ENCODE measurements at regions not wholly inside any gene's neighbourhood (a gene's known extent, or its start where the extent isn't known, plus 50 kb on each side); places are given as distances from the start of the nearest gene placed in this dataset.

- Histone ChIP-seq H3K9ac (ENCODE audit: low read length) (no peak overlapping the region), H3K79me2 (ENCODE audit: insufficient read depth, low read length) (no peaks in the 10 kb centered on the region), H3K36me3 (ENCODE audit: low read length) (no peaks in the 10 kb centered on the region), H3K9me2 (replicated peaks; ENCODE audit: insufficient read depth, low read length) (no peaks in the 10 kb centered on the region), H3F3A (ENCODE audit: insufficient read depth) (no peaks in the 10 kb centered on the region), H3K4me3 (ENCODE audit: insufficient read depth, low read length, poor library complexity, severe bottlenecking) (no peak overlapping the region), H3K27me3 (ENCODE audit: low read length) (no peaks in the 10 kb centered on the region), H4K20me1 (ENCODE audit: low read depth, low read length) (no peaks in the 10 kb centered on the region), H2AFZ (ENCODE audit: low read depth, low read length, severe bottlenecking) (no peak overlapping the region), H3K27ac (ENCODE audit: low read depth, low read length) (no peak overlapping the region), H3K9me3 (ENCODE audit: insufficient read depth, low read length) (no peaks in the 10 kb centered on the region), H3K4me2 (ENCODE audit: low read depth, low read length, poor library complexity, severe bottlenecking) (no peak overlapping the region)
- no peak for TF ChIP-seq CTCF (IDR thresholded peaks at IDR 0.05; ENCODE audit: insufficient read depth, low read length, poor library complexity, severe bottlenecking)
- TF ChIP-seq EZH2phosphoT487 (conservative IDR thresholded peaks at IDR 0.05; ENCODE audit: low read length) = no peak
Measured at GRCh38 chr7:31432176-31432575, 81.7 kb upstream of the ITPRID1 start.

GRCh38 chr7:31432836-31433340, 81.0 kb upstream of the ITPRID1 start:
- Histone ChIP-seq H3K9ac (ENCODE audit: low read length) (no peak overlapping the region), H3K4me3 (ENCODE audit: insufficient read depth, low read length, poor library complexity, severe bottlenecking) (no peak overlapping the region), H3K79me2 (ENCODE audit: insufficient read depth, low read length) (no peaks in the 10 kb centered on the region), H3F3A (ENCODE audit: insufficient read depth) (no peaks in the 10 kb centered on the region), H3K4me2 (ENCODE audit: low read depth, low read length, poor library complexity, severe bottlenecking) (no peak overlapping the region), H3K27me3 (ENCODE audit: low read length) (no peaks in the 10 kb centered on the region), H2AFZ (ENCODE audit: low read depth, low read length, severe bottlenecking) (no peak overlapping the region), H3K9me3 (ENCODE audit: insufficient read depth, low read length) (no peaks in the 10 kb centered on the region), H3K36me3 (ENCODE audit: low read length) (no peaks in the 10 kb centered on the region), H3K27ac (ENCODE audit: low read depth, low read length) (no peak overlapping the region), H4K20me1 (ENCODE audit: low read depth, low read length) (no peaks in the 10 kb centered on the region), H3K9me2 (replicated peaks; ENCODE audit: insufficient read depth, low read length) (no peaks in the 10 kb centered on the region)
- TF ChIP-seq CTCF (IDR thresholded peaks at IDR 0.05; ENCODE audit: insufficient read depth, low read length, poor library complexity, severe bottlenecking) = no peak
- no peak for TF ChIP-seq EZH2phosphoT487 (conservative IDR thresholded peaks at IDR 0.05; ENCODE audit: low read length)

GRCh38 chr7:31437250-31437865, 76.5 kb upstream of the ITPRID1 start:
- no peak overlapping the region for H3K9ac ChIP-seq (ENCODE audit: low read length)
- H3K4me3 ChIP-seq (ENCODE audit: insufficient read depth, low read length, poor library complexity, severe bottlenecking) = no peak overlapping the region
- TF ChIP-seq EZH2phosphoT487 (conservative IDR thresholded peaks at IDR 0.05; ENCODE audit: low read length) = no peak
- no peak for TF ChIP-seq CTCF (IDR thresholded peaks at IDR 0.05; ENCODE audit: insufficient read depth, low read length, poor library complexity, severe bottlenecking)
- no peaks in the 10 kb centered on the region for H3K27me3 ChIP-seq (ENCODE audit: low read length)
- no peaks in the 10 kb centered on the region for H3F3A ChIP-seq (ENCODE audit: insufficient read depth)
- H3K36me3 ChIP-seq (ENCODE audit: low read length) = no peaks in the 10 kb centered on the region
- no peaks in the 10 kb centered on the region for H3K9me3 ChIP-seq (ENCODE audit: insufficient read depth, low read length)
- H2AFZ ChIP-seq (ENCODE audit: low read depth, low read length, severe bottlenecking) = no peak overlapping the region
- no peaks in the 10 kb centered on the region for H3K9me2 ChIP-seq (replicated peaks; ENCODE audit: insufficient read depth, low read length)
- H3K27ac ChIP-seq (ENCODE audit: low read depth, low read length) = no peak overlapping the region
- H3K4me2 ChIP-seq (ENCODE audit: low read depth, low read length, poor library complexity, severe bottlenecking) = no peak overlapping the region
- H4K20me1 ChIP-seq (ENCODE audit: low read depth, low read length) = no peaks in the 10 kb centered on the region
- H3K79me2 ChIP-seq (ENCODE audit: insufficient read depth, low read length) = no peaks in the 10 kb centered on the region
